Anterior cingulate cortex (tissue), 58 donors: ENCODE measurements at regions not wholly inside any gene's neighbourhood (a gene's known extent, or its start where the extent isn't known, plus 50 kb on each side); places are given as distances from the start of the nearest gene placed in this dataset.

Experiments used
- DNase-seq, 58 donors: peaks; one replicate each; lab custom pipeline; 2025; lab: John Stamatoyannopoulos, UW

DNA sequence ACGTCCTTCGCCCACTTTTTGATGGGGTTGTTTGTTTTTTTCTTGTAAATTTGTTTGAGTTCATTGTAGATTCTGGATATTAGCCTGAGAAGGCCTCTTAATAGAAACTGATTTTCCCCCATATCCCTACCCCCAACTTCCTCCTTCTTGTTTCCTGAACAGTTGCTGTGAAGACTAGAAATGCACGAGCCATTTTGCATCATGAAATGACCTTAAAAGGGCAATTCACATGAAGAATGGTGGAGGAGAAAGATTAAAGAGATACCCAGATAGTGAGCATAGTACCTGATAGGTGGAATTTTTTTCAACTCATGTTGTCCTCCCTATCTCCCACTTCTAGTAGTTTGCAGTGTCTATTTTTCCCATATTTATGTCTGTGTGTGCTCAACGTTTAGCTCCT is 55.2 kb upstream of the KCNH8 start:
- DNase-seq, result no peak

DNA sequence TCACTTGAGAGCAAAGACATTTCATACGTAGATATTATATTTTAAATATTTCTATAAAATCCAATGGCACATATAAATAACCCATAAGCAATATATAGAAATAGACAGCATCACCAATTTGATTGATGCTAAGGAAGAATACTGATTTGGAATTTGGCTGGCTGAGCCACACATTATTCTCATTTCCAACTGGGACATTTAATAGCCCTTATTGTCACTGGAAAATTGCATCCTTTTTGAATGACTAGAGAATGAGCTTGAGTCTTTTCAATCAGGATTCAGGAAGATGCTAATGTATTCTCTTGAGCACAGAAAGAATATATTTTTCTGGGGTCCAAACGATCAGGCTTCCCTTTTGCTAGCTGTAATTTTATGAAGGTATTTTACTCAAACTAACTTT is 70.9 kb upstream of the KCNH8 start:
- DNase-seq, result no peak

- DNase-seq, result no peak
Measured at GRCh38 chr3:19075037-19075436, 73.3 kb upstream of the KCNH8 start.

DNA sequence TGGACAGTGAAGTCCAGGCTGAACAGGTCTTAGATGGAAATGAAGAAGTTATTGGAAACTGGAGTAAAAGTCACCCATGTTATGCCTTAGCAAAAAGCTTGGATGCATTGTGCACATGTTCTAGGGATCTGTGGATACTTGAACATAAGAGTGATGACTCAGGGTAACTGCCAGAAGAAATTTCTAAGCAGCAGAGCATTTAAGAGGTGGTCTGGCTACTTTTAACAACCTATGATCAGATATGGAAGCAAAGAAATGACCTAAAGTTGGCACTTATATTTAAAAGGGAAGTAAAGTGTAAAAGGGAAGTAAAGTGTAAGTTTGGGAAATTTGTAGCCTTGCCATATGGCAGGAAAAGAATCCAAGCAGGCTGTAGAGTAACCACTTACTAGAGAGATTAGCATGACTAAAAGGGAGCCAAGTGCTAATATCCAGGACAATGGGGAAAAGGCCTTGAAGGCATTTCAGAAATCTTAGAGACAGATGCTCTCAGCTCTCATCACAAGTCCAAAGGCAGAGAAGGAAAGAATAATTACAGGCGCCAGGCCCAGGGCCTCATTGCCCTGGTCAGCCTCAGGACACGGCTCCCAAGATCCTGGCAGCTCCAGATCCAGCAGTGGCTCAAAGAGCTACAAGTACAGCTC is 73.9 kb upstream of the KCNH8 start:
- DNase-seq, result no peak

DNA sequence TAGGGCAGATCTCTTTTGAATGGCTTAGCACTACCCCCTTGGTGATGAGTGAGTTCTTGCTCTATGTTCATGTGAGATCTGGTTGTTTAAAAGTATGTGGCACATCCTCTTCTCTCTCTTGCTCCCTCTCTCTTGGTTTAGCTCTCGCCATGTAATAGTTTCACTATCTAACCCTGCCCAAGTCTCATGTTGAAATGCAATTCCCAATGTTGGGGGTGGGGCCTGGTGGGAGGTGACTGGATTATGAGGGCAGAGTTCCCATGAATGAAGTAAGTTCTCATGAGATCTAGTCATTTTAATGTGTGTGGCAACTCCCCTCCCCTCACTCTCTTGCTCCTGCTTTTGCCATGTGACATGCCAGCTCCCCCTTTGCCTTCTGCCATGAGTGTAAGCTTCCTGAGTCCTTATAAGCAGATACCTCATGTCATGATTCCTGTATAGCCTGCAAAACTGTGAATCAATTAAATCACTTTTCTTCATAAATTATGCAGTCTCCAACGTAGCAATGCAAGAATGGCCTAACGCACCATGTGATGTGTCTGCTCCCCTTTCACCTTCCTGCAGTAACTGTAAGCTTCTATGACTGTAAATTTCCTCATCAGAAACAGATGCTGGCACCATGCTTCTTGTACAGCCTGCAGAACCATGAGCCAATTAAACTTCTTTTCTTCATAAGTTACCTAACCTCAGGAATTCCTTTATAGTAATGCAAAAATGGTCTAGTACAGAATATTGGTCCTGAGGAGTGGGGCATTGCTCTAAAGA is 74.8 kb upstream of the KCNH8 start:
- DNase-seq, result no peak

DNA sequence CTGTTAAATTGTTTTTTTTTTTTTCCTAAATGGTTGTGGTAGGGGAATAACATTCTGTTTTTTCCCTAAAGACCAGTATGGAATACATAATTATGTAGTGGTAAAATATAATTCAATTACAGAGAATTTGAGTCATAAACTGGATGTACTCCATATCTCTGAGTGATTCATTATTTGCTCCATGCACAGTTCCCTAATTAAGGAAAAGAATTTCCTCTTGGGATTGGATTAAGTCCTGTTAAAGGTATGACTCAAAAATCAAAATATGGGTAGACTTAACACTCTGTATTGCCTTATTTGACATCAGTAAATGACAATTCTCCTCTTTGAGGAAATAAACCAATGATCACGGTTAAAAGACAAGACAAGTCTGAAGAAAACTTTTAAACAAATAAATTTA is 78.0 kb upstream of the KCNH8 start:
- DNase-seq, result no peak

DNA sequence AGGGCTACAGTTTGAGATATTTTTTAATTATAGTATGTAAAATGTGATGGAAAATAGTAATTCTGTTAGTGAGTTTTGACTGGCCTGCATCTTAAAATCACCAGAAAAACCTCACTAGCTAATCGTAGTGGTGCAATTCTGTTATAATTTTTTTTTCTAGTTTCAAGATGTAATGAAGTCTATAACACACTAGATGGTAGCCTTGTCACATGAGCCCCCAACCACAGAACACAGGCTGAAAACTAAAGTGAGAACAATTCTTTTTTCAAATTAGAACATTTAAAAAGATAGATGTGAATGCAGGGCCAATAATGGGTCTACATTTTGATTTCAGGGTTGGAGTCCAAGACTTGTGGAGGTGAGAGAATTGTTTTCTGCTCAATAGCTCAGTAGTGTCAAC is 83.3 kb upstream of the KCNH8 start:
- peak in 2 of 58 donors; percentile 3 to 8 for DNase-seq

DNA sequence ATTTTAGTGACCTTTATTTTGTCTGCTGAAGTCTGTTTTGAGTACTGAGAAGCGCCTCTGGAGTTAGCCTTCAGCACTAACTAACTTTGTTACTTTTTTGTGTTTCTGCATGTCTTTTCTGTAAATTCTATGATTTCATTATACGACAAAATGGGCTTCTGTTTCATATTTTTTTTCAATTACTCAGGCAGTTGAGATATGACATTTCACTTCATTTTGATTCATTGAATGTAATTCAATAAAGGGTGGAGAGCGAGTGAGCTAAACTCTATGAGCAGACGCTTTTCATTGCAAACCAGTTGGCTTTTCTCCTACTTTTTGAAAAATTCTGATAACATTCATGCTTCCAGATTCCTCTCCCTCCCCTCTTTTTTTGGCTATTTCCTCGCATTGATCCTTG is 84.4 kb upstream of the KCNH8 start:
- DNase-seq, result no peak

- no peak for DNase-seq
Measured at GRCh38 chr3:19060404-19060803, 87.9 kb upstream of the KCNH8 start.

GRCh38 chr3:19052874-19053273 is 95.4 kb upstream of the KCNH8 start:
- no peak for DNase-seq

GRCh38 chr3:19046440-19046839 is 101.9 kb upstream of the KCNH8 start:
- no peak for DNase-seq

DNA sequence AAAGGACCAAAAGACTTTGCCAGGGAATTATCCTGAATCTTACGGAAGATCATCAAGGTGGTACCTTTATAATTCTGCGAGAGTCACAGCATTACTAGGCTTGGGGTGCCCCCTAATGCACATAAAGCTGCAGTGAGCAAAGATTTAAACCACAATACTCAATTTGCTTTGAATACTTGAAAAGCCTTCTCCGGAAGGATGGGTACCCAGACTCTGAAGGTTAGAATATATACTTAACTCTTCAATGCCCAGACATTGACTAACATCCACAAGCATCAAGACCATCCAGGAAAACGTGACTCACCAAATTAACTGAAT is 117.8 kb upstream of the KCNH8 start:
- DNase-seq, result no peak

- DNase-seq, result no peak
Measured at GRCh38 chr3:19029837-19030521, 118.3 kb upstream of the KCNH8 start.

DNA sequence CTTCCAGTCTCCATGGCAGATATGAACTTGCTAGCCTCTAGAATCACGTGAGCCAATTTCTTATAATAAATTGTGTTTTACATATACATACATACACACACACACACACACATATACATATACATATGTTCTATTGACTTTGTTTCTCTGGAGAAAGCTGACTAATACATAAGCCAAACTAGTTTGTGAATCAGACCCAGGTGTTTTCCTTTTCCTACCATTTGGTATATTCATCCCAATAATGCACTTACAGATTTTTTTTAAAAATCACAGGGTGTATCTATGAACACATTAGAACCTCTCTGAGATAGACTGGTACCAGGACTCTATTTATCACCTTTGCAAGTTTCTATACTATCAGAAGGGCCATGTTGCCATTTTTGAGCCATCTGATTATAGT is 122.9 kb upstream of the KCNH8 start:
- DNase-seq, result no peak

GRCh38 chr3:19022546-19022945 is 125.8 kb upstream of the KCNH8 start:
- DNase-seq, result no peak

- no peak for DNase-seq
Measured at GRCh38 chr3:19016851-19017250, 131.5 kb upstream of the KCNH8 start.

DNA sequence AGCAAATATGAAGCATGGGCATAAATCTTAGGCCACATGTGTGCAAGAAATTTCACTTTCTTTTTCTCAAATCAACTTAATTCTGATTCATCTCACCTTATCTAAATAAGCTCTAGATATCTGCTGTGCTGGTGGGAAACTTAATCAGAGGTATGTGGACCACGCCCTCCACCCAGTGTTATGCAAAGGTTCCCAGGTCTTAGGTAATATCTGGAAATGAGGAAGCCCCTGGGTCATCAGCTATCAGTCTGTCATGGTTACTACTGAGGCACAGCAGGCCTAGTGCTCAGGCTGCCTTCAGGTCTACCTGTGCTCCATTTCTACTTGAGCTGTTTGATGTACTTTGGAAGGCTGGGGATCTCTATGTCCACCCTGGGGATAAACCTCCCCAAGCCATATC is 134.4 kb upstream of the KCNH8 start:
- DNase-seq, result no peak

DNA sequence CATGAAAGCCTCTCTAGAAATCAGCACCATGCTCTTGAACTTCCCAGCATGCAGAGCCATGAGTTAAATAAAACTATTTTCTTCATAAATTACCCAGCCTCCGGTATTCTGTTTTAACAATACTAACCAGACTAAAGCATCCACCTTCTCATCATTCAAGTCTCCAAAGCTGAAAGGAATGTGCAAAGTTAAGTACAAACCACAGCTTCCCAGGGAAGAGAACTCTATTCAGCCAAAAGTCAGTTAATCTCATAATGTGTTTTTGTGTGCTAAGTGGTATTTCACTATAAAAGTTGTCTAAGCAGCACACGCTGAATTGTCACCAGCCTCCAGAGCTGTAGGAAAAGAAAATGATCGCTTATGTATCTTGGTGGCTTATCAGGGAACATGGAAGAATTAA is 135.5 kb upstream of the KCNH8 start:
- no peak for DNase-seq

- DNase-seq, result no peak
Measured at GRCh38 chr3:19002606-19003005, 145.7 kb upstream of the KCNH8 start.

DNA sequence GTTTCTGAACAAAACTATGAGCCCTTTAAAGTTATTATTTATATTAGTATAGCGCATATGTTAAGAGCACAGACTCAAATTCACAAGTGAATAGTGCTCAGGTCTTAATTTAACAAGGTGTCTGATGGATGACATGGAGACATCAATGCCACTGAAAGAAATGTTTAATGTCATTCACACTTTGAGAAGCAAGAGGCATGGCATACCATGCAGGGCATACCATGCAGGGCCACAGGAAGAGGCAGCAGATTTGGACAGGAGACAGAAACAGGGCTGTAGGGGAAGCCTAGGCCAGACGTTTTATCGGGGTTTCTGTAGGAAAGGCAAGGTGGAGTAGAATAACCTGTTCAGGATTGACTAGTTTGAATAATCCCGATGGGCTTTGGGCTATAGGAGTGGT is 150.2 kb upstream of the KCNH8 start:
- DNase-seq, result no peak

- no peak for DNase-seq
Measured at GRCh38 chr3:18992709-18993108, 155.6 kb upstream of the KCNH8 start.

DNA sequence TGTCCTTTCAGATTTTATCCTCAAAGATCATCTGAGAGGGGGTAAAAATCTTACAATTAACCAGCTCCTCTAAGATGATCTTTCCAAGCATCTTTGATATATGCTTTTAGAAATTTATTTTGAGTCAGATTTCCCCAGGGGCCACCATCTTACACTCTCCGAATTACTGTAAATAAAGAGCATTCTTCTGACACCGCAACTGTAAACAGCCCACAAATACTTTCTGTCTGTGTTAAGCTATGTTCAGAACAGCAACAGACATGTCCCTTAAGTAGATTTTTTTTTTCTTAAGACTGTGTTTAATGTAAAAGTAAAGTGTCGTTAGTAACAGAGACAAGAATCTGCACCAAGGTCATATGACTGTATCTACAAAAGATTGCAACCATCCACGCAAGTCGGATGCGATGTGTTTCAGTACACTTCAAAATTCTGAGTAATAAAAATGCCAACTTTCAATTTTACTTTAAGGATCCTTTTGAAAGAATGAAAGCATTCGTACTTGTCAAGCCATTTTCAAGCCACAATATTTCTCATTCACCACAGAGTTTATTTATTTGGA is 159.0 kb upstream of the KCNH8 start:
- no peak for DNase-seq
